ENCODE measurements at regions not wholly inside any gene's neighbourhood (a gene's known extent, or its start where the extent isn't known, plus 50 kb on each side); places are given as distances from the start of the nearest gene placed in this dataset.

GRCh38 chr3:17946619-17947018 lies 204.2 kb upstream of the TBC1D5 start:
- DNase-seq (ENCODE audit: low read depth): no peak

DNA sequence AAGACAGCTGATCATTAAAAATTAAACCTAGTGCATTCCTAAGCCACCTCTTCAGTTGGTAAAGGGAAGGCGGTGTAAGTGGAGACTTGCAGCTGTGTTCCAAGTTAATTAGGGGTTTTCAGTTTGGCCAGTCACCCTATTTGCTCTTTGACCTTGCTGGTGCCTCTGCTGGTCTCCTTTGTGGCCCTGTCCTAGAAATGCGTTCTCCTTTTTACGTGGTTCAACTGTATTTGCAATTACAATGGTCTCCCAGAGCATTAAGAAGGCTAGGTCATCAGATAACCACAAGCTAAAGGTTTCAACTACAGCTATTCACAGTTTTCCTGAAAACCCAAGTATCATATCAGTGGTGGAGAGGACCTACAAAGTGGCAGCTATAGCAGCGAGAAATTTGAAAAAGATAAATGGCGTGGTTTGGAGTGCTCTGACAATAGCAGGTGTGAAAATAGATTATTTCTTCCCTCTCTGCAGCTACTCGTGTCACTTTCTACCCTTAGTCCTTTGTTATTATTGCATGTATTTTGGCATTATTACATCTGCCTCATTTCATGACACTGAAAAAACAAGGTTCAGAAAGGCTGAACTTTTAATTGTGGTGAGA lies 203.5 kb upstream of the TBC1D5 start:
- DNase-seq (ENCODE audit: low read depth): no peak

GRCh38 chr3:17945018-17945798 lies 202.8 kb upstream of the TBC1D5 start:
- no peak for DNase-seq (ENCODE audit: low read depth)

DNA sequence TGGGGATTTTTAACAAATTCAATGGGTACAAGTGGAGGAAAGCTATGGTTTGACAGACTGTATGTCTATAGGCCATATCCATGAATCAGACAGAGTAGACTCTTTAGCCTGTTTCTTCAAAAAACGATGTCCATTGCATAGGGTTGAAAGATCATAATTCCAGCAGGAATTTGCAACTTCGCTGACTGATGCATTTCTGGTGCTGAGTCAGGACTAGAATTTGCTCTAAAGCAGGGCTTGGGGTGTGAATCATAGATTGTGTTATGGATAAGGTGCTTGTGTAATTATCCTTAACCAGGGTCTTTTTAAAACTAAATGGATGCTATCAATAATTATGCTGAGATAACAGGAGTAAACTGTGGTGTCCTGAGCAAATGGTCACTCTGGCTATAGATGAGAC lies 200.4 kb upstream of the TBC1D5 start:
- DNase-seq (ENCODE audit: low read depth): no peak

DNA sequence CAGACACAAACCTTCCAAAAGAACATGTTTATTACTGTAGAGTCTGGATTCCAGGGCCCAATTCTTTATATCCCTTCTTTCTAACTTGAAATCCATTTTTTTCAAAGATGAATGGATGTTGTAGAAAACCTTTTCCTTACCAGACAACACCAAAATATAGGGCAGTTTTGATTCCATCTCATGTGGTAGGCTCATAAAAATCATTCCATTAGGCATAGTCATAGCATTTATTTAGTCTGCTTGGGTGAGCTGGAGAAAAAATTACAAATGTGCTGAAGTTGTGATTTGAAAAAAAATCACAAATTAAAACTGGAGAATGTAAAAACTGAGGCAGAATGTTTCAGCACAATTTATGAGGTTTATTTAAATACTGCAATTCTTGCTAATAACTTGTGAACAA lies 199.3 kb upstream of the TBC1D5 start:
- no peak for DNase-seq (ENCODE audit: low read depth)

DNA sequence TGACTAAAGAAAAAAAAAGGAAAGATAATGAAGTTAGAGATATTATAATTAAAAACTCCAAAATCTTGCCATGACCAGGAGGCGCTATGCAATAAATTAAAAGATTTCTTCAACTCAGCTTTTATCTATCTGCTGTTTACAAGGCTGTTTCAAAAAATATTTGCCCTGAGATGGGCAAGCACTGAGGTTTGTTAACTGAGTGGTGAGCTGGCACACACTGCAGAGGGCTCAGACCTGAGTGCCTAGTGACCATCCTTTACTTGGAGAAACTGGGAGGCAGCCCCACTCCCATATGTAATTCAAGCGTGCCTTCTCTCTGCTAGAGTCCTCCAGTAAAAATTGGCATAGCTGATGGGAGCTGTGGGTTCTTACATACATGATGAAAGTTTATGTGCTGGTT lies 198.7 kb upstream of the TBC1D5 start:
- no peak for DNase-seq (ENCODE audit: low read depth)

DNA sequence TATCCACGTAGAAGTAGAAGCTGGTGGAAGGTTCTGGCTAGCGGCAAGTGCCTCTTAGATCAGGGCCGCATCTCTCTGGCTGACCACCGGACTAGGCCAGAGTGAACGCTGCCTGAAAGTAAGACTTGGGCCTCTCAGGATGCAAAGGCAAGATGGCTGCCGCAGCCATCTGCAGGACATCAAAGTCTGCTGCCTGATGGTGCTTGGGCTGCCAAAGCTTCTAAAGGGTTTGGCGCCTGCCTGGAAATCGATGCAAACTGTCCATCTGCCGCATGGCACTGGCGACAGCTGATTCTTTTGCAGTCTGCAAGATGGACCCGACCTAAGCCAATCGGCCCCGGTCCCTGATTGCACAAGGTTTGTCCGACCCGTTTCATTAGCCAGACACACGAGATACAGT lies 196.7 kb upstream of the TBC1D5 start:
- DNase-seq (ENCODE audit: low read depth): no peak

- DNase-seq (ENCODE audit: low read depth): no peak
These were observed 195.9 kb upstream of the TBC1D5 start for GRCh38 chr3:17938313-17938712.

GRCh38 chr3:17936736-17937480 lies 194.5 kb upstream of the TBC1D5 start:
- no peak for DNase-seq (ENCODE audit: low read depth)

DNA sequence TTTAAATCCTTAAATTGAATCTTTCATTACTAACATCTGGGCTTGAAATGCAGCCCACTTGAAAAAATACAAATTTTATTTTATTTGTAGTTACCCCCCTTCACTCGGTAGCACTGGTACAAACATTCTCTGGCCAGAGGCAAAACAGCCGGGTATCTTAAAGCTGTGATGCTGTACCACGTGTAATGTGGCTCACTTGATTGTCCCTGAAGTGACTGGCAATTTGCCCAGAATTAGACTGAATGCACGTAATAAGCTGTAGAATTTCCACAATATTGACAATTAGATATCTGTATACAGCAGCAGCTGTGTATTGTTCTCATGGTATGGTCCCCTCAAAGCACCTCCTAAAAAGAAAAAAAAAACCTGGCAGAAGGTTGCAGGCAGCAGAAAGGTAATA lies 192.8 kb upstream of the TBC1D5 start:
- no peak for DNase-seq (ENCODE audit: low read depth)

DNA sequence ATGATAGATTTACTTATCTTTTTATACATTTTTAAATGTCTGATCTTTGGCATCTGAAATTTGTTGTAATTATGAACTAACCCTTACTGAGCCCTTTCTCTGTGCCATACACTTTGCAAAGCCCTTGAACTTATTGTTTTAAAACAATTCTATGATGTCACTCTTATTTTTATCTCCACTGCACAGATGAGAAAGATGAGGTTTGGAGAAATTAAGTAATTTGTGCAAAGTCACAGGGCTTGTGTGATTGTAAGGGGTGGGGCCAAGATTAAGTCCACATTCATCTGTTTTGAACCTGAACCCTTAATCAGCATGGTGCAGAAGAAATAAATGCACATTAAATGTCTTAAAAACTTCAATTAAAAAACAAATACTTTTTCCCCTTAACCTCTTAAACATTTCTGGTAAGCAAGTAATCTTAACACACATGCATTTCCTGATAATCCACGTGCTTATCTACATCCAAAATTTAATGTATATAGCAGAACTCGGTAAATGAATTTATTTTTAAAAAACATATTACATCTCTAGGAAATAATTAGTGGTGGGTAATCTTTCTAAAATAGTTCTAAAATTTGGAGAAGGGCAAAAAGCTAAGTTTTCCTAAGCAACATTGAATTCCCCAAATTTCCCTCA lies 189.8 kb upstream of the TBC1D5 start:
- no peak for DNase-seq (ENCODE audit: low read depth)

- no peak for DNase-seq (ENCODE audit: low read depth)
These were observed 188.7 kb upstream of the TBC1D5 start for GRCh38 chr3:17931131-17931530.

DNA sequence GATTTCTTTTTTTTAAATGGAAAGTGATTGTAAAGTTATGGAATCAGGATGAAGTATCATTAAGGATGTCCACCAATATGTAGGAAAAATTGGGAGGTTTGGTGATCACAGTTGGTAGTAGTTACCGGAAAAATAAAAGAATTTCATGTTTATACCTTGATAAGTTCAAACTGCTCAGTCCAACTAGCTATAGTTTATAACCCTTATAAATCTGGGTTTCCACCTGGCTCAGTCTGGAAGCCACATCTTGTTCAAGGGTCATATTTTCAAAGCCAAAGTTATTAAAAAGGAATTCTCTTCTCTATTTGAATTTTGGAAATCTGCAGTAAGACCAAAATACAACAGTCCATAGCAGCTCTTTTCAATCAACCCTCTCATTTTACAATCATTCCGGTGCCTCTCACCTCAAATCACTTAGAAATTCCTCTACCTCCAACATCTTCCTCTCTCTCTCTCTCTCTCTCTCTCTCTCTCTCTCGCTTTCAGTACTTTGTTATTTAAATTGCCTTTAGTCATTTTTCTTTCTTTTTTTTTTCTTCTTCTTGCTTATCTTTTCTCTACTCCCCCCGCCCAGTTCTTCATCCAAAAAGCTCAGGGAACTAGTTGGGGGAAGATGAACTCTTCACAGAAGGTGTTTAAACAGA lies 186.2 kb upstream of the TBC1D5 start:
- DNase-seq (ENCODE audit: low read depth): no peak

DNA sequence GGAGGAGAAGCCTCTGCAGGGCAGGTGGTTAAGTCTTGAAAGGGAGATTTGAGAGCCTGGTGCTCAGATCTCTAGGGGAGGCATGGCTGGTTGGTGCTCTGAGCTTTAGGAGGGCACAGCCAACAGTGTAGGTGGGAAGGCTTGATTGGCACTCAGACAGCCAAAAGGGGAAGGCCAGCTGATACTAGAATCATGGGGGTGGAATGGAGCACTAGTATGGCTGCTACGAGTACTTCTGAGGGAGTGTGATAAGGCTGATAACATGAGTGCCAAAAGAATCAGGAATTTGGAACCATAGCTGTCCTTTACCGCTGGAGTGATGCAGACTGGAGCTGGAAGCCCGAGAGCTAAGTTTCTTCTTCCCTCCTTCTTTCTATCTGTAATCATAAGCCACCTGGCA lies 184.6 kb upstream of the TBC1D5 start:
- DNase-seq (ENCODE audit: low read depth): no peak

DNA sequence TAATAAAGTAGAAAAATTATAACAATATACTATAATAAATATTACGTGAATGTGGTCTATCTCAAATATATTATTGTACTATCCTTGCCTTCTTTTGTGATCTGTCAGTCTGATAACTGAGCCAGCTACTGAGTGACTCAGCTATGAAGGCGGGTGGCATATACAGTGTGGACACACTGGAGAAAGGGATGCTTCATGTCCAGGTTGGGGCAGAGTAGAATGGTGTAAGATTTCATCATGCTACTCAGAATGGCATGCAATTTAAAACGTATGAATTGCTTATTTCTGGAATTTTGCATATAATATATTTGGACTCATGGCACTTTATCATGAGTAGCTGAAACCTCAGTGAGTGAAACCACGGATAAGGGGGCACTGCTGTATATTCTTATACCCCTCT lies 172.9 kb upstream of the TBC1D5 start:
- no peak for DNase-seq (ENCODE audit: low read depth)

- DNase-seq (ENCODE audit: low read depth): no peak
These were observed 170.9 kb upstream of the TBC1D5 start for GRCh38 chr3:17913359-17913758.

- no peak for DNase-seq (ENCODE audit: low read depth)
These were observed 169.7 kb upstream of the TBC1D5 start for GRCh38 chr3:17911986-17912760.

DNA sequence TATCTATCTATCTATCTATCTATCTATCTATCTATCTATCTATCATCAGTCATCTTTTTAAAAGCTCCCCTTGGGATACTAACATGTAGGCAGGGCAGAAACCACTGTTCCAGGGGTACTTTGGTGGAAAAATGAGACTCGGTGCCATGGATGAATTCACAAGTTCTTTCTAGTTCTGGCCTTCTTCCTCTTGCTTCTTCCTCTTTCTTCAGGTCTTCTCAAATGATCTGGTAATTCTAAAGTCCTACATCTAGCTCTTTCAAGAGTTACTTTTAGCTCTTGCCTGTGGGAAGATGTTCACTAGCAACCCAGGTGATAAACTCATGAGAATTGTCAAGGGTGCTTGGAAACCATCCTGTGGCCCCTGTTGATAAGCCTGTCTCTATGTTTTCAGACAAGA lies 168.5 kb upstream of the TBC1D5 start:
- no peak for DNase-seq (ENCODE audit: low read depth)

DNA sequence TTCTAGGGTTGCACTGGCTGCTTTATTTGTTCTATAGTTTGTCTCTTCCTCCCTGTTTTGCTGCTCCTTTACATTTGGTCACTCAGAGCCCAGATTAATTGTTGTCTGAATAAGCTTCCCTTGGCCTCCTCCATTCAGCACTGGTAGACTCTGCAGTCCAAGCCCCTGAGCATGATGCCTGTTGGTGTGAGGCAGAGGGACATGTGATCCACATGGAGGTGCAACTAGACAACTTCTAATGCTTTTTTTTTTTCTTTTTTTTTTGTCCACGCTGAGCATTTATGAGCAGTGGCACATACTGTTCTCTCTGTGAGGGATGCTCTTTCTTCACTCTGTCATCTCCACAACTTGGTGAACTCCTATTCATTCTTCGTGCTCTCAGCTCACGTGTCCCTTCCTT lies 167.3 kb upstream of the TBC1D5 start:
- DNase-seq (ENCODE audit: low read depth): no peak

GRCh38 chr3:17908399-17909191 lies 166.2 kb upstream of the TBC1D5 start:
- no peak for DNase-seq (ENCODE audit: low read depth)

GRCh38 chr3:17905996-17906395 lies 163.6 kb upstream of the TBC1D5 start:
- DNase-seq (ENCODE audit: low read depth): no peak
